ENCODE measurements at regions not wholly inside any gene's neighbourhood (a gene's known extent, or its start where the extent isn't known, plus 50 kb on each side); places are given as distances from the start of the nearest gene placed in this dataset.

DNA sequence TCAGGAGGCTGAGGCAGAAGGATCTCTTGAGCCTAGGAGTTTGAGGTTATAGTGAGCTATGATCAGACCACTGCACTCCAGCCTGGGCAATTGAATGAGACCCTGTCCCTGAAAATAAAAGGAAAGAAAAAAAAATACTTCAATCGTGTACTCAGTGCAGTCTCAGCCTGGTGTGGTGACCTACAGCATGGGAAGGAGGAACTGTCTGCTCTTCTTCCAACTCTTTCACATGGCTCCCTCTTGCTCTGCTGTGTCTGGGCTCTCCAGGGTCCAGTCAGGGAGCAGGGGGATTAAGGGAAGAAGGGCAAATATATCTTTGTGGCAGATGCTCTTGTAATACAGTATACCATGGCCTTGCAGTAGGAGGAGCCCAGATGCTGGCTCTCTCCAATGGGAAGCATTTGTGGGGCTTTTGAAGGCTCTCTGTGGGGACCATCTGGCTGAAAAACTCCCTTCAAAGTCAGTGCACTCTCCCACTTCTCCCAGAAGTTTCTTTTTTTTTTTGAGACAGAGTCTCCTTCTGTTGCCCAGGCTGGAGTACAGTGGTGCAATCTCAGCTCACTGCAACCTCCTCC lies 76.6 kb upstream of the TMPO start:
- CTCF ChIA-PET, result interaction anchor here (1.9 kb wide), 1 partner anchor 13 kb away, joined by 7 read pairs; no protein-coding TSS in a partner anchor
- H3K79me2 ChIP-seq (ENCODE audit: control insufficient read depth, insufficient read depth, low read length), result no peaks in the 10 kb centered on the region
- intact Hi-C loops (cut with micrococcal nuclease; ENCODE audit: unreplicated experiment), result no loop called here
- H3K4me1 ChIP-seq (ENCODE audit: control insufficient read depth, insufficient read depth, low read length), result no peaks in the 10 kb centered on the region
- POLR2A ChIA-PET, result no interaction called here
- no peak for TF ChIP-seq JUND (IDR thresholded peaks at IDR 0.05; ENCODE audit: low read depth, low read length)
- no peak overlapping the region for H2AFZ ChIP-seq (ENCODE audit: control insufficient read depth, low read depth, low read length)
- H3K4me3 ChIP-seq, result no peak overlapping the region
- RAD21 ChIA-PET (ENCODE audit: unreplicated experiment), result no interaction called here
- no peaks in the 10 kb centered on the region for H3K27me3 ChIP-seq (replicated peaks in 1 of 2; ENCODE audit: control insufficient read depth in 2 of 2, insufficient read depth in 2 of 2, low read length in 1 of 2)
- in situ Hi-C loops (cut with MboI), result loop anchor here (25.0 kb wide), 1 partner anchor 549 kb away; no protein-coding TSS in a partner anchor
- ATAC-seq (no peak), DNase-seq (ENCODE audit: low read depth, low spot score) (no peak), FAIRE-seq (no peak)
- H3K9ac ChIP-seq (ENCODE audit: control insufficient read depth, insufficient read depth, low read length), result no peak overlapping the region
- no TSS peak for BruUV-seq (replicated peaks)
- H3K27ac ChIP-seq (ENCODE audit: control insufficient read depth, insufficient read depth), result no peak overlapping the region
- H3K36me3 ChIP-seq (ENCODE audit: control insufficient read depth in 2 of 2, insufficient read depth in 2 of 2, low read length in 1 of 2), result no peaks in the 10 kb centered on the region
- H3K4me2 ChIP-seq (ENCODE audit: control insufficient read depth, insufficient read depth), result no peak overlapping the region
- H3K9me3 ChIP-seq (replicated peaks; ENCODE audit: control insufficient read depth, insufficient read depth, low read length), result no peaks in the 10 kb centered on the region
- no peaks in the 10 kb centered on the region for H4K20me1 ChIP-seq (ENCODE audit: control insufficient read depth, insufficient read depth)
- SMC1A ChIA-PET (ENCODE audit: uncharacterized antibody, unreplicated experiment), result interaction anchor here (1.1 to 1.4 kb wide), 2 partner anchors 11 to 30 kb away, joined by 3 read pairs; no protein-coding TSS in a partner anchor
- 0% methylated on average over 1 of the region's 1 CpG for WGBS (ENCODE audit: insufficient coverage, insufficient replicate concordance, low lambda C conversion rate, missing lambda C conversion rate)

DNA sequence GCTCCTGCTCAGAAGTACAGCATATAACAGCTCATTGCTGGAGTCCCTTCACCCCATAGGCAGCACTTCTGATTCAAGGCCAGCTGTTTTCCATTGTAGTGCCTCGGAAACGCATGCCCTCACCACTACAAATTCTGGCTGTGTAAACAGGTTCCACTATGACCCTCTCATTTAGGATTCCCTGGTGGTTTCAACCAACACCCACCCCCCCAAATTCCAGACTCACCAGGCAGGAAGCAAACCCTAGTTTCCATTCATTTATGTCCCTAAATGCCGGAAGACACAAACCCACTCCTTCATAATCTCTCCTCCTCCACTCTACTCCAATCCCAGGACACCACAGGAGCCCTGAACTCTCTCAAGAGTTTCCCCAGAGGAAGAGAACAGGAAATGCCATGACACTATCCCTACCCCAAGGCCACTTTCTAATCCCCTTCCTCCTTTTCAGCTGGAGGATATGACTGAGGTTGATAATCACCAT lies 75.9 kb upstream of the TMPO start:
- Histone ChIP-seq H3K4me1 (ENCODE audit: control insufficient read depth, insufficient read depth, low read length) (no peaks in the 10 kb centered on the region), H3K36me3 (ENCODE audit: control insufficient read depth in 2 of 2, insufficient read depth in 2 of 2, low read length in 1 of 2) (no peaks in the 10 kb centered on the region), H2AFZ (ENCODE audit: control insufficient read depth, low read depth, low read length) (no peak overlapping the region), H3K27ac (ENCODE audit: control insufficient read depth, insufficient read depth) (no peak overlapping the region), H3K9me3 (replicated peaks; ENCODE audit: control insufficient read depth, insufficient read depth, low read length) (no peaks in the 10 kb centered on the region), H3K27me3 (replicated peaks in 1 of 2; ENCODE audit: control insufficient read depth in 2 of 2, insufficient read depth in 2 of 2, low read length in 1 of 2) (no peaks in the 10 kb centered on the region), H3K4me3 (no peak overlapping the region), H4K20me1 (ENCODE audit: control insufficient read depth, insufficient read depth) (no peaks in the 10 kb centered on the region), H3K4me2 (ENCODE audit: control insufficient read depth, insufficient read depth) (no peak overlapping the region), H3K79me2 (ENCODE audit: control insufficient read depth, insufficient read depth, low read length) (no peaks in the 10 kb centered on the region), H3K9ac (ENCODE audit: control insufficient read depth, insufficient read depth, low read length) (no peak overlapping the region)
- no TSS peak for BruUV-seq (replicated peaks)
- CTCF ChIA-PET, result interaction anchor here (1.9 kb wide), 1 partner anchor 14 kb away, joined by 7 read pairs; no protein-coding TSS in a partner anchor
- POLR2A ChIA-PET, result no interaction called here
- RAD21 ChIA-PET (ENCODE audit: unreplicated experiment), result interaction anchor here (1.3 kb wide), 1 partner anchor 76 kb away, joined by 3 read pairs; the partner anchor contains the start of gene TMPO
- FAIRE-seq (no peak), ATAC-seq (no peak), DNase-seq (ENCODE audit: low read depth, low spot score) (no peak)
- in situ Hi-C loops (cut with MboI) (loop anchor here (25.0 kb wide), 1 partner anchor 548 kb away; no protein-coding TSS in a partner anchor), intact Hi-C loops (cut with micrococcal nuclease; ENCODE audit: unreplicated experiment) (no loop called here)
- TF ChIP-seq SREBF2 (IDR thresholded peaks at IDR 0.05; ENCODE audit: low read length), result no peak
- SMC1A ChIA-PET (ENCODE audit: uncharacterized antibody, unreplicated experiment), result no interaction called here
- WGBS (ENCODE audit: insufficient coverage, insufficient replicate concordance, low lambda C conversion rate, missing lambda C conversion rate), result 24% methylated on average over 3 of the region's 3 CpGs
